ENCODE measurements at regions not wholly inside any gene's neighbourhood (a gene's known extent, or its start where the extent isn't known, plus 50 kb on each side); places are given as distances from the start of the nearest gene placed in this dataset.

- TF ChIP-seq CTCF (IDR thresholded peaks at IDR 0.05) (no peak), POLR2A (IDR thresholded peaks at IDR 0.05) (no peak)
Observed at GRCh38 chr15:66950114-66950513, 115.3 kb upstream of the SMAD3 start.
